GM18907 (cell line): ENCODE measurements at regions not wholly inside any gene's neighbourhood (a gene's known extent, or its start where the extent isn't known, plus 50 kb on each side); places are given as distances from the start of the nearest gene placed in this dataset.
"Not testable (repeated sequence)": the region's sequence is repeated elsewhere in the genome, so short reads cannot be mapped to it uniquely, and the experiment has no call there.

Experiments
- ATAC-seq: cut with Tn5 transposase; IDR thresholded peaks from one replicate; pipeline ENCODE4 v1.9.1; 2021; ENCODE audit warnings: mild to moderate bottlenecking, moderate library complexity; ENCODE audit not compliant: unreplicated experiment

GRCh38 chr10:71107117-71107516 is 105.3 kb upstream of the UNC5B start:
- ATAC-seq: not testable (repeated sequence)

- ATAC-seq: not testable (repeated sequence)
These were observed 104.3 kb upstream of the UNC5B start for GRCh38 chr10:71108042-71108441.

GRCh38 chr10:71112138-71112785 is 100.1 kb upstream of the UNC5B start:
- no peak for ATAC-seq

GRCh38 chr10:71116426-71116825 is 95.9 kb upstream of the UNC5B start:
- ATAC-seq: no peak

GRCh38 chr10:71117589-71117988 is 94.8 kb upstream of the UNC5B start:
- not testable (repeated sequence) for ATAC-seq

GRCh38 chr10:71123023-71123422 is 89.3 kb upstream of the UNC5B start:
- no peak for ATAC-seq

- no peak for ATAC-seq
These were observed 87.2 kb upstream of the UNC5B start for GRCh38 chr10:71124921-71125748.

- ATAC-seq: no peak
These were observed 86.6 kb upstream of the UNC5B start for GRCh38 chr10:71125749-71126107.

- no peak for ATAC-seq
These were observed 85.9 kb upstream of the UNC5B start for GRCh38 chr10:71126432-71126831.

GRCh38 chr10:71127104-71127503 is 85.3 kb upstream of the UNC5B start:
- no peak for ATAC-seq

- no peak for ATAC-seq
These were observed 84.6 kb upstream of the UNC5B start for GRCh38 chr10:71127773-71128172.

- no peak for ATAC-seq
These were observed 83.9 kb upstream of the UNC5B start for GRCh38 chr10:71128311-71128980.

GRCh38 chr10:71131096-71131495 is 81.3 kb upstream of the UNC5B start:
- no peak for ATAC-seq

- ATAC-seq: no peak
These were observed 80.8 kb upstream of the UNC5B start for GRCh38 chr10:71131508-71132088.

GRCh38 chr10:71132321-71132810 is 80.0 kb upstream of the UNC5B start:
- ATAC-seq: no peak

- no peak for ATAC-seq
These were observed 78.4 kb upstream of the UNC5B start for GRCh38 chr10:71133710-71134686.

GRCh38 chr10:71134732-71135211 is 77.6 kb upstream of the UNC5B start:
- ATAC-seq: no peak

GRCh38 chr10:71135236-71135635 is 77.1 kb upstream of the UNC5B start:
- no peak for ATAC-seq

GRCh38 chr10:71136036-71136721 is 76.2 kb upstream of the UNC5B start:
- no peak for ATAC-seq
